ENCODE measurements at regions not wholly inside any gene's neighbourhood (a gene's known extent, or its start where the extent isn't known, plus 50 kb on each side); places are given as distances from the start of the nearest gene placed in this dataset.

DNA sequence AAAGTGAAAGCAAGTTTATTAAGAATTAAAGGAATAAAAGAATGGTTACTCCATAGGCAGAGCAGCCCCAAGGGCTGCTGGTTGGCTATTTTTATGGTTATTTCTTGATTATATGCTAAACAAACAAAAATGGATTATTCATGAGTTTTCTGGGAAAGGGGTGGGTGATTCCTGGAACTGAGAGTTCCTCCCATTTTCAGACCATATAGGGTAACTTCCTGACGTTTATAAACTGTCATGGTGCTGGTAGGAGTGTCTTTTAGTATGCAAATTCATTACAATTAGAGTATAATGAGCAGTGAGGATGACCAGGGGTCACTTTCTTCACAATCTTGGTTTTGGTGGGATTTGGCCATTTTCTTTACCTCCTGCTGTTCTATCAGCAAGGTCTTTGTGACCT lies 707.9 kb downstream of the ZNF385D start:
- ChIA-PET RAD21 (ENCODE audit: unreplicated experiment) (interaction anchor here (0.6 kb wide), 1 partner anchor 93 kb away, joined by 4 read pairs; no protein-coding TSS in a partner anchor), CTCF (no interaction called here), POLR2A (no interaction called here), SMC1A (ENCODE audit: uncharacterized antibody, unreplicated experiment) (no interaction called here)
- no peak for FAIRE-seq
- no peak overlapping the region for H3K9ac ChIP-seq (ENCODE audit: control insufficient read depth, insufficient read depth, low read length)
- in situ Hi-C loops (cut with MboI) (no loop called here), intact Hi-C loops (cut with micrococcal nuclease; ENCODE audit: unreplicated experiment) (no loop called here)
- no peaks in the 10 kb centered on the region for H4K20me1 ChIP-seq (ENCODE audit: control insufficient read depth, insufficient read depth)
- H3K27me3 ChIP-seq (replicated peaks in 1 of 2; ENCODE audit: control insufficient read depth in 2 of 2, insufficient read depth in 2 of 2, low read length in 1 of 2), result no peaks in the 10 kb centered on the region
- no peak for ATAC-seq
- no TSS peak for BruUV-seq (replicated peaks)
- no peak overlapping the region for H2AFZ ChIP-seq (ENCODE audit: control insufficient read depth, low read depth, low read length)
- 5% methylated on average over 1 of the region's 1 CpG for WGBS (ENCODE audit: insufficient coverage, insufficient replicate concordance, low lambda C conversion rate, missing lambda C conversion rate)
- no peaks in the 10 kb centered on the region for H3K36me3 ChIP-seq (ENCODE audit: control insufficient read depth in 2 of 2, insufficient read depth in 2 of 2, low read length in 1 of 2)
- TF ChIP-seq STAT1 (conservative IDR thresholded peaks at IDR 0.05) (no peak), BHLHE40 (IDR thresholded peaks at IDR 0.05; ENCODE audit: borderline replicate concordance in 1 of 2, low read depth in 2 of 2, low read length in 1 of 2) (no peak), EP300 (IDR thresholded peaks at IDR 0.05; ENCODE audit: borderline replicate concordance in 1 of 2, control insufficient read depth in 1 of 2, low read depth in 2 of 2, low read length in 2 of 2) (no peak), NFYB (IDR thresholded peaks at IDR 0.05; ENCODE audit: insufficient read depth, low read depth, low read length) (no peak), KAT2A (conservative IDR thresholded peaks at IDR 0.05; ENCODE audit: control insufficient read depth, low read depth, low read length) (no peak), ZBED1 (IDR thresholded peaks at IDR 0.05; ENCODE audit: borderline replicate concordance) (no peak), NBN (IDR thresholded peaks at IDR 0.05) (no peak), ZZZ3 (IDR thresholded peaks at IDR 0.05; ENCODE audit: control insufficient read depth, insufficient read length, low read depth) (no peak), ASH2L (IDR thresholded peaks at IDR 0.05; ENCODE audit: borderline replicate concordance, low read depth) (no peak), CBFB (IDR thresholded peaks at IDR 0.05; ENCODE audit: low read depth) (no peak), CREM (IDR thresholded peaks at IDR 0.05; ENCODE audit: low read depth) (no peak), TCF12 (IDR thresholded peaks at IDR 0.05; ENCODE audit: low read depth, low read length) (no peak), IKZF1 (conservative IDR thresholded peaks at IDR 0.05) (no peak), SIX5 (IDR thresholded peaks at IDR 0.05; ENCODE audit: low read depth, low read length, severe bottlenecking) (no peak), RAD21 (IDR thresholded peaks at IDR 0.05; ENCODE audit: insufficient read depth, low read depth, low read length) (no peak), GABPA (IDR thresholded peaks at IDR 0.05; ENCODE audit: low read depth) (no peak)
- TF ChIP-seq, protein P1, sequence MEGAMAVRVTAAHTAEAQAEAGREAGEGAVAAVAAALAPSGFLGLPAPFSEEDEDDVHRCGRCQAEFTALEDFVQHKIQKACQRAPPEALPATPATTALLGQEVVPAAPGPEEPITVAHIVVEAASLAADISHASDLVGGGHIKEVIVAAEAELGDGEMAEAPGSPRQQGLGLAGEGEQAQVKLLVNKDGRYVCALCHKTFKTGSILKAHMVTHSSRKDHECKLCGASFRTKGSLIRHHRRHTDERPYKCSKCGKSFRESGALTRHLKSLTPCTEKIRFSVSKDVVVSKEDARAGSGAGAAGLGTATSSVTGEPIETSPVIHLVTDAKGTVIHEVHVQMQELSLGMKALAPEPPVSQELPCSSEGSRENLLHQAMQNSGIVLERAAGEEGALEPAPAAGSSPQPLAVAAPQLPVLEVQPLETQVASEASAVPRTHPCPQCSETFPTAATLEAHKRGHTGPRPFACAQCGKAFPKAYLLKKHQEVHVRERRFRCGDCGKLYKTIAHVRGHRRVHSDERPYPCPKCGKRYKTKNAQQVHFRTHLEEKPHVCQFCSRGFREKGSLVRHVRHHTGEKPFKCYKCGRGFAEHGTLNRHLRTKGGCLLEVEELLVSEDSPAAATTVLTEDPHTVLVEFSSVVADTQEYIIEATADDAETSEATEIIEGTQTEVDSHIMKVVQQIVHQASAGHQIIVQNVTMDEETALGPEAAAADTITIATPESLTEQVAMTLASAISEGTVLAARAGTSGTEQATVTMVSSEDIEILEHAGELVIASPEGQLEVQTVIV (IDR thresholded peaks at IDR 0.05; ENCODE audit: borderline replicate concordance, partially characterized antibody), result no peak
- TF ChIP-seq, protein P2, sequence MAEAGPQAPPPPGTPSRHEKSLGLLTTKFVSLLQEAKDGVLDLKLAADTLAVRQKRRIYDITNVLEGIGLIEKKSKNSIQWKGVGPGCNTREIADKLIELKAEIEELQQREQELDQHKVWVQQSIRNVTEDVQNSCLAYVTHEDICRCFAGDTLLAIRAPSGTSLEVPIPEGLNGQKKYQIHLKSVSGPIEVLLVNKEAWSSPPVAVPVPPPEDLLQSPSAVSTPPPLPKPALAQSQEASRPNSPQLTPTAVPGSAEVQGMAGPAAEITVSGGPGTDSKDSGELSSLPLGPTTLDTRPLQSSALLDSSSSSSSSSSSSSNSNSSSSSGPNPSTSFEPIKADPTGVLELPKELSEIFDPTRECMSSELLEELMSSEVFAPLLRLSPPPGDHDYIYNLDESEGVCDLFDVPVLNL (IDR thresholded peaks at IDR 0.05; ENCODE audit: low read depth, low read length), result no peak
- H3K79me2 ChIP-seq (ENCODE audit: control insufficient read depth, insufficient read depth, low read length), result no peaks in the 10 kb centered on the region
- H3K9me3 ChIP-seq (replicated peaks; ENCODE audit: control insufficient read depth, insufficient read depth, low read length), result no peaks in the 10 kb centered on the region
- H3K4me2 ChIP-seq (ENCODE audit: control insufficient read depth, insufficient read depth), result no peak overlapping the region
- DNase-seq (ENCODE audit: low read depth, low spot score), result no peak
- no peaks in the 10 kb centered on the region for H3K4me1 ChIP-seq (ENCODE audit: control insufficient read depth, insufficient read depth, low read length)
- no peak overlapping the region for H3K4me3 ChIP-seq
- no peak overlapping the region for H3K27ac ChIP-seq (ENCODE audit: control insufficient read depth, insufficient read depth)
